Lower leg skin (tissue), 3 donors: ENCODE measurements at regions not wholly inside any gene's neighbourhood (a gene's known extent, or its start where the extent isn't known, plus 50 kb on each side); places are given as distances from the start of the nearest gene placed in this dataset.

Experiments
- POLR2A ChIP-seq, 2 donors: fragments of 450-650 bp; IDR thresholded peaks; one replicate each; pipeline ENCODE4 v1.6.1; 2016 to 2017; ENCODE audit warnings: antibody characterized with exemption in 2 of 2, mild to moderate bottlenecking in 1 of 2, moderate library complexity in 1 of 2
- TF ChIP-seq, protein P1 (sequence below), 3 donors: fragments of 450-650 bp; IDR thresholded peaks; one replicate each; pipeline ENCODE4 v1.5.1; 2016; ENCODE audit warnings: antibody characterized with exemption in 3 of 3, mild to moderate bottlenecking in 3 of 3, moderate library complexity in 2 of 3

DNA sequence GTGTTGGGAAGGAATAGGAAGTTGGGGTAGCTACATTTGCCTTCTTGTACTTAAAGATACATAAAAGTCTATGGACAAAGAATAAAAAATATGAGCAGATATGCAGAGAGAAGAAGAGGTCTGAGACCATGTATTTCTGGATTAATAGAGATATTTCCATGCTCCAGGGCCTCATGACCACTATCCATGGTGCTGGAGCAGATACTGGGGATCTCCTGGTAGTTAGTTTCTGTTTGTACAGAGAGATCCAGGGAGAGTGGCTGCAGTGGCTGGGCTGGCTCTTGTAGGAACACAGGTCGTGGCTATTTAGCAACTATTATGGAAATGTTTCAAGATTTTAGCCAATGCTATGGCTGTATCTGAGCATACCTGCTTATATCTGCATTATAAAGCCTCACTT is 184.2 kb upstream of the TMEM161B start:
- TF ChIP-seq, protein P1, sequence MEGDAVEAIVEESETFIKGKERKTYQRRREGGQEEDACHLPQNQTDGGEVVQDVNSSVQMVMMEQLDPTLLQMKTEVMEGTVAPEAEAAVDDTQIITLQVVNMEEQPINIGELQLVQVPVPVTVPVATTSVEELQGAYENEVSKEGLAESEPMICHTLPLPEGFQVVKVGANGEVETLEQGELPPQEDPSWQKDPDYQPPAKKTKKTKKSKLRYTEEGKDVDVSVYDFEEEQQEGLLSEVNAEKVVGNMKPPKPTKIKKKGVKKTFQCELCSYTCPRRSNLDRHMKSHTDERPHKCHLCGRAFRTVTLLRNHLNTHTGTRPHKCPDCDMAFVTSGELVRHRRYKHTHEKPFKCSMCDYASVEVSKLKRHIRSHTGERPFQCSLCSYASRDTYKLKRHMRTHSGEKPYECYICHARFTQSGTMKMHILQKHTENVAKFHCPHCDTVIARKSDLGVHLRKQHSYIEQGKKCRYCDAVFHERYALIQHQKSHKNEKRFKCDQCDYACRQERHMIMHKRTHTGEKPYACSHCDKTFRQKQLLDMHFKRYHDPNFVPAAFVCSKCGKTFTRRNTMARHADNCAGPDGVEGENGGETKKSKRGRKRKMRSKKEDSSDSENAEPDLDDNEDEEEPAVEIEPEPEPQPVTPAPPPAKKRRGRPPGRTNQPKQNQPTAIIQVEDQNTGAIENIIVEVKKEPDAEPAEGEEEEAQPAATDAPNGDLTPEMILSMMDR (IDR thresholded peaks at IDR 0.05), result no peak
- TF ChIP-seq POLR2A (IDR thresholded peaks at IDR 0.05), result no peak
